ENCODE measurements at regions not wholly inside any gene's neighbourhood (a gene's known extent, or its start where the extent isn't known, plus 50 kb on each side); places are given as distances from the start of the nearest gene placed in this dataset.

DNA sequence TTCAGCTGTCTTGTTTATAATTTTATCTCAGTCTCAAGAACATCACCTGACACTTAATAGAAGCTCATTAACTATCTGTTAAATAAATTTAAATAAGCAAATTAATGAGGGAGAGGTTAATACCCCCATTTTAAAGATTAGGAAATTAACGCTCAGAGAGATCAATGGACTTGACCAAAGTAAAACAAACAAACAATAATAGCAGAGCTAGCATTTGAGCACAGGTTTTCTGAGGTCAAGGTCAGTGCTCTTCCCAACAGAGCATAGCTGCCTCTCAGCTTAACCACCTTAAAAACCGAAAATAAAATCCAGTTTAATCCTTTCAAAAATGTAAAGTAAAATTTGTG lies 196.6 kb upstream of the BCL6 start:
- Histone ChIP-seq H3K9me3 (no peaks in the 10 kb centered on the region), H3K4me3 (no peak overlapping the region), H3K36me3 (ENCODE audit: low read depth, missing control alignments) (no peaks in the 10 kb centered on the region), H3K27ac (no peak overlapping the region), H3K4me1 (no peaks in the 10 kb centered on the region), H3K27me3 (no peaks in the 10 kb centered on the region)
- WGBS, 2 donors: 70 to 75% methylated on average over 2 of the region's 2 CpGs
- intact Hi-C loops (cut with DNase I; ENCODE audit: low total_unique reads): no loop called here
- no peak for DNase-seq
- no peak for TF ChIP-seq POLR2A (IDR thresholded peaks at IDR 0.05)
- TF ChIP-seq, protein P1, sequence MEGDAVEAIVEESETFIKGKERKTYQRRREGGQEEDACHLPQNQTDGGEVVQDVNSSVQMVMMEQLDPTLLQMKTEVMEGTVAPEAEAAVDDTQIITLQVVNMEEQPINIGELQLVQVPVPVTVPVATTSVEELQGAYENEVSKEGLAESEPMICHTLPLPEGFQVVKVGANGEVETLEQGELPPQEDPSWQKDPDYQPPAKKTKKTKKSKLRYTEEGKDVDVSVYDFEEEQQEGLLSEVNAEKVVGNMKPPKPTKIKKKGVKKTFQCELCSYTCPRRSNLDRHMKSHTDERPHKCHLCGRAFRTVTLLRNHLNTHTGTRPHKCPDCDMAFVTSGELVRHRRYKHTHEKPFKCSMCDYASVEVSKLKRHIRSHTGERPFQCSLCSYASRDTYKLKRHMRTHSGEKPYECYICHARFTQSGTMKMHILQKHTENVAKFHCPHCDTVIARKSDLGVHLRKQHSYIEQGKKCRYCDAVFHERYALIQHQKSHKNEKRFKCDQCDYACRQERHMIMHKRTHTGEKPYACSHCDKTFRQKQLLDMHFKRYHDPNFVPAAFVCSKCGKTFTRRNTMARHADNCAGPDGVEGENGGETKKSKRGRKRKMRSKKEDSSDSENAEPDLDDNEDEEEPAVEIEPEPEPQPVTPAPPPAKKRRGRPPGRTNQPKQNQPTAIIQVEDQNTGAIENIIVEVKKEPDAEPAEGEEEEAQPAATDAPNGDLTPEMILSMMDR (IDR thresholded peaks at IDR 0.05): no peak

DNA sequence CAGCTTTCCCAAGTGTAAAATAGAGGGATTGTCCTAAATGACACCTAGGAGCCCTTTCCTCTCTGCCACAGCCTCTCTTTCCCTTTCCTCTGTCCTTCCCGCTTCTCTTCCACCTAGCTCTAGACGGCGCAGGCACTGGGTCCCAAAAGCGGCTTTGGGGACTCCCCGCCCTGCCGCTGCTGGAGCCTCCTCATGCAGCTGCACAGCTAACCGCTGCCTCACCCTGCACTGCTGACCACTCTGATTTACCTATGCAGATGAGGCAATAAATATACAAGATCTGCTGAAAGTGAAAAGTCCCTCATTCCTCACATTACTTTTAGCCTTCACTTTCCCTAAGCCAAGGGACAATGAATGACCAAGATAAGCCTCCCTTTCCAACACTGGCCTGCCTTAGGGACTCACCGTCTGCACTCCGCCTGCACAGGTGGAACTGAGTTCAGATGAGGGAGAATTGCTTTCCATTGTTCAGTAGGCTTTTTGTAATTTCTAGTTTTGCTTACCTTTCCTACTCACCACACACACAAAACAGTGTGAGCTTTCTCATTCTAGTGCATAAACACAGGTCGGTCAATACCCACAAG lies 197.5 kb upstream of the BCL6 start:
- H3K4me3 ChIP-seq: no peak overlapping the region
- intact Hi-C loops (cut with DNase I; ENCODE audit: low total_unique reads): no loop called here

DNA sequence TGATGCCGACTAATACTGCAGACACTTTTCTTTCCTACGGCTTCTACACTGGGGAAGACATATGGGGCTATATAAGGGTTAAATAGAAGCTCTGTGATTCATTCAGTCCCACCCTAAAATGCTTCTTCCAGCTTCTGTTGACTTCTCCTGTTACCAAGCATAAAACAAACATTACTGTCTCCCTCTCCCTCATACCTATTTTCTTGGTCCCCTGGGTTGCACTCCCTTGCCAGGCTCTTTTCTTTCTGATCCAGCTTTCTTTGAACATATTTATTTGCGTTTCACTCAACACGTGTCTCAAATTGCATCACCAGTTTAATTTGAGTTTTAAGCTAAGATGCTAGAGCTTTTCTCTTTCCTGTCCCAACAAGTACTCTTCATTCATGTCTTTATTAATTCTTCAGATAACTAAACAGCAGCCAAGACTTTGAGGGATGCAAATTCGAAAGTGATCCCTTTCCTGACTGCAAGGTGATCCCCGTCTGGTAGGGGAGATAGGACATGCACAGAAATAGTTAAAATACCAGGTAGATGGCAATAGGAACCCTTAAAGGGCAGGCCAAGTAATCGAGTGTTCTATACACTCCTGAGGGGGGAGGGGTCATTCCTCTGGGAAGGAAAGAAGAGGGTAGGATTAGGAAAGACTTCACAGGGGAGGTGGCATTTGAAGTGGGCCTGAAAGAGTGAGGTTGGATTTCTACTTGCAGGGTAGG lies 198.6 kb upstream of the BCL6 start:
- no peak for TF ChIP-seq POLR2A (IDR thresholded peaks at IDR 0.05)
- TF ChIP-seq, protein P1 (IDR thresholded peaks at IDR 0.05): no peak
- no peak for DNase-seq
- H3K9me3 ChIP-seq: no peaks in the 10 kb centered on the region
- H3K36me3 ChIP-seq (ENCODE audit: low read depth, missing control alignments): no peaks in the 10 kb centered on the region
- no peaks in the 10 kb centered on the region for H3K27me3 ChIP-seq
- 80 to 82% methylated on average over 7 of the region's 7 CpGs for WGBS, 2 donors
- no peaks in the 10 kb centered on the region for H3K4me1 ChIP-seq
- intact Hi-C loops (cut with DNase I; ENCODE audit: low total_unique reads): no loop called here
- H3K4me3 ChIP-seq: no peak overlapping the region
- H3K27ac ChIP-seq: no peak overlapping the region

More for the DNA sequence above, 197.5 kb upstream of the BCL6 start:
- H3K27me3 ChIP-seq: no peaks in the 10 kb centered on the region
- 93 to 97% methylated on average over 10 of the region's 10 CpGs for WGBS, 2 donors
- no peaks in the 10 kb centered on the region for H3K9me3 ChIP-seq
- no peak overlapping the region for H3K27ac ChIP-seq
- TF ChIP-seq, protein P1 (IDR thresholded peaks at IDR 0.05): no peak
- TF ChIP-seq POLR2A (IDR thresholded peaks at IDR 0.05): no peak
- H3K36me3 ChIP-seq (ENCODE audit: low read depth, missing control alignments): no peaks in the 10 kb centered on the region
- no peak for DNase-seq
- no peaks in the 10 kb centered on the region for H3K4me1 ChIP-seq

DNA sequence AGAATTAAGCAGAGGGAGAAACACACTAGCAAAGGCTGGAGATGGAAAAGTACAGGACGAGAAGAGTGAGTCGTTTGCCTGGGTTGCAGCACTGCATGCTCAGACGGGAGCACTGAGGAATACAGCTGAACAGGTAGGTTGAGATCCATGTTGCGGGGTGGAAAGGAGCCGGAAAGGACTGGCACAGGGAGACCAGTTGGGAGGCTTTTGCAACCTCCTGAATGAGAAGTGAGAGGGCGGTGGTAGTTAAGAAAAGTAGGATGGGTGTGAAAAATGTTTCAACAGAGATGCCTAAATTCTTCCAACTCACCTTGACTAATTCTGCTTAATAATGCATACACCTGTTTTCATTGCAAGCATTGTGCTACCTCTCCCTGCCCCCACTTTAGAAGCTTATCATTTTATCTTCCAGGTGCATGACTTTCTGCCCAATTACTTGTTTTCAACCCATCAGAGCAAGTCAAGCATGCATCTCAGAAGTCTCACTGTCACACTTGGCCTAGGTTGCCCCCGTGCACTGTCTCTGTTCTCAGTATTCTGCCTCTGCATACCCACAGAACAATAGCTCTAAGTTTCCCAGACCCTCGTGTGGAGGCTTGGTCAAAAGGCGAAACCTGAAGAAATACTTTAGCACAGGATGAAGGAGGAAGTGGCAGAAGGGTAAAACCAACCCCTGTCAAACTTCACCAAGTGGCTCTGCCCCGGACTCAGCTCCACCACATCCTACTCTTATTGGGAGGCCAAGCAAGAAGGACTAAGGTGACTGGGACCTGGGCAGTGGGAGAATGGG lies 199.3 kb upstream of the BCL6 start:
- Histone ChIP-seq H3K36me3 (ENCODE audit: low read depth, missing control alignments) (no peaks in the 10 kb centered on the region), H3K27me3 (no peaks in the 10 kb centered on the region), H3K9me3 (no peaks in the 10 kb centered on the region), H3K27ac (no peak overlapping the region), H3K4me1 (no peaks in the 10 kb centered on the region), H3K4me3 (no peak overlapping the region)
- intact Hi-C loops (cut with DNase I; ENCODE audit: low total_unique reads): no loop called here
- DNase-seq: no peak
- no peak for TF ChIP-seq POLR2A (IDR thresholded peaks at IDR 0.05)
- TF ChIP-seq, protein P1 (IDR thresholded peaks at IDR 0.05): no peak
- WGBS, 2 donors: 89 to 92% methylated on average over 10 of the region's 10 CpGs
